SK-N-SH (cell line): ENCODE measurements at regions not wholly inside any gene's neighbourhood (a gene's known extent, or its start where the extent isn't known, plus 50 kb on each side); places are given as distances from the start of the nearest gene placed in this dataset.

Experiments used
- CTCF ChIA-PET: fragments of 300-600, 350-600 bp; formaldehyde crosslinking; extraction: SDS; loops from one replicate; lab custom pipeline; 2021; lab: Yijun Ruan, JAX
- POLR2A ChIA-PET: fragments of 350-600 bp; sonication (Branson Sonifier 250); formaldehyde crosslinking; extraction: SDS; loops from one replicate; lab custom pipeline; 2020; ENCODE audit warnings: antibody characterized with exemption, inconsistent platforms; lab: Yijun Ruan, JAX
- DNase-seq: peaks from one replicate; pipeline ENCODE4 v3.0.0; 2012
- H2AFZ ChIP-seq: fragments of 200-600 bp; sonication (generic); 2 replicates; pipeline ENCODE4 v1.8.1; 2016; ENCODE audit warnings: antibody characterized with exemption, mild to moderate bottlenecking, low read depth
- H3F3A ChIP-seq: fragments of 200-600 bp; sonication (generic); replicated peaks from 2 replicates; pipeline ENCODE3; 2016; ENCODE audit warnings: antibody characterized with exemption, mild to moderate bottlenecking; ENCODE audit not compliant: insufficient read depth
- H3K27ac ChIP-seq, 2 experiments: fragments of 200-500 bp in 1 of 2; fragments of 200-600 bp in 1 of 2; sonication (Bioruptor generic) in 1 of 2; sonication (generic), shearing (Covaris generic) in 1 of 2; 2 replicates each; pipeline versions ENCODE4 v1.5.1 to v1.6.1; 2014 to 2016; ENCODE audit warnings: low read depth in 2 of 2, inconsistent platforms in 1 of 2, low read length in 1 of 2, mild to moderate bottlenecking in 1 of 2, mixed read lengths in 1 of 2
- H3K27me3 ChIP-seq: fragments of 200-600 bp; sonication (generic), shearing (Covaris generic); 2 replicates; pipeline ENCODE4 v1.6.1; 2016; ENCODE audit warnings: mixed run types; ENCODE audit not compliant: insufficient read depth
- H3K36me3 ChIP-seq, 2 experiments: fragments of 200-500 bp in 1 of 2; fragments of 200-600 bp in 1 of 2; sonication (Bioruptor generic) in 1 of 2; sonication (generic) in 1 of 2; replicated peaks in 1 of 2; 2 replicates each; pipeline versions ENCODE3 to v1.5.1; 2014 to 2016; ENCODE audit warnings: low read length in 1 of 2, mild to moderate bottlenecking in 1 of 2; ENCODE audit not compliant: insufficient read depth in 2 of 2, control insufficient read depth in 1 of 2
- H3K4me1 ChIP-seq, 2 experiments: fragments of 200-500 bp in 1 of 2; fragments of 200-600 bp in 1 of 2; sonication (Bioruptor generic) in 1 of 2; sonication (generic), shearing (Covaris generic) in 1 of 2; 2 replicates each; pipeline versions ENCODE4 v1.5.1 to v1.6.1; 2014 to 2016; ENCODE audit warnings: low read depth in 1 of 2, low read length in 1 of 2, mixed run types in 1 of 2; ENCODE audit not compliant: insufficient read depth in 2 of 2, control insufficient read depth in 1 of 2
- H3K4me2 ChIP-seq: fragments of 200-600 bp; sonication (generic), shearing (Covaris generic); 2 replicates; pipeline ENCODE4 v1.6.1; 2017; ENCODE audit warnings: mixed run types
- H3K4me3 ChIP-seq, 2 experiments: fragments of 200-500 bp in 1 of 2; fragments of 200-600 bp in 1 of 2; sonication (Bioruptor generic) in 1 of 2; sonication (generic), shearing (Covaris generic) in 1 of 2; 2 replicates each; pipeline versions ENCODE4 v1.5.1 to v1.8.1; 2014 to 2016; ENCODE audit warnings: low read depth in 2 of 2, inconsistent platforms in 1 of 2, low read length in 1 of 2, mild to moderate bottlenecking in 1 of 2, mixed read lengths in 1 of 2, moderate library complexity in 1 of 2
- H3K79me2 ChIP-seq: fragments of 200-600 bp; sonication (generic); 2 replicates; pipeline ENCODE4 v1.8.1; 2017; ENCODE audit warnings: mild to moderate bottlenecking; ENCODE audit not compliant: insufficient read depth
- H3K9ac ChIP-seq: fragments of 200-600 bp; sonication (generic); 2 replicates; pipeline ENCODE4 v1.6.1; 2017; ENCODE audit warnings: mixed run types
- H3K9me2 ChIP-seq: fragments of 200-600 bp; sonication (generic); 2 replicates; pipeline ENCODE4 v1.6.1; 2017; ENCODE audit warnings: mixed run types
- H3K9me3 ChIP-seq: fragments of 200-600 bp; sonication (generic); 2 replicates; pipeline ENCODE4 v1.6.1; 2017; ENCODE audit warnings: mixed run types, mild to moderate bottlenecking, moderate library complexity
- H4K20me1 ChIP-seq: fragments of 200-600 bp; sonication (generic); 2 replicates; pipeline ENCODE4 v1.6.1; 2017; ENCODE audit warnings: mild to moderate bottlenecking, mixed run types; ENCODE audit not compliant: insufficient read depth
- CHD2 ChIP-seq: fragments of 150-350 bp; IDR thresholded peaks from 2 replicates; pipeline ENCODE4 v1.6.1; 2018; ENCODE audit warnings: low read length; ENCODE audit not compliant: partially characterized antibody
- EP300 ChIP-seq, 2 experiments: IDR thresholded peaks; 2 replicates each; pipeline versions ENCODE4 v1.4.0 to v1.6.1; 2012; ENCODE audit warnings: borderline replicate concordance in 1 of 2, low read depth in 1 of 2, low read length in 1 of 2
- FOSL2 ChIP-seq: IDR thresholded peaks from 2 replicates; pipeline ENCODE4 v1.4.0; 2012; ENCODE audit warnings: low read depth, mild to moderate bottlenecking, moderate library complexity, borderline replicate concordance
- GABPA ChIP-seq: IDR thresholded peaks from 2 replicates; pipeline ENCODE4 v1.4.0; 2012; ENCODE audit warnings: low read depth, mild to moderate bottlenecking
- MEF2A ChIP-seq: IDR thresholded peaks from 2 replicates; pipeline ENCODE4 v1.4.0; 2012; ENCODE audit warnings: low read depth, borderline replicate concordance
- MXI1 ChIP-seq: IDR thresholded peaks from 2 replicates; pipeline ENCODE4 v1.6.1; 2012; ENCODE audit warnings: mild to moderate bottlenecking, low read depth, low read length, improper control_type of control experiment
- POLR2AphosphoS5 ChIP-seq: IDR thresholded peaks from 2 replicates; pipeline ENCODE4 v1.6.1; 2012; ENCODE audit warnings: low read depth, low read length
- RCOR1 ChIP-seq: fragments of 150-350 bp; IDR thresholded peaks from 2 replicates; pipeline ENCODE4 v1.6.1; 2017; ENCODE audit warnings: antibody characterized with exemption, low read length
- RFX5 ChIP-seq: IDR thresholded peaks from 2 replicates; pipeline ENCODE4 v1.6.1; 2012; ENCODE audit warnings: mild to moderate bottlenecking, improper control_type of control experiment, low read length
- TAF1 ChIP-seq: IDR thresholded peaks from 2 replicates; pipeline ENCODE4 v1.6.1; 2012; ENCODE audit warnings: low read depth, mild to moderate bottlenecking, low read length, moderate library complexity, borderline replicate concordance
- YY1 ChIP-seq: IDR thresholded peaks from 2 replicates; pipeline ENCODE4 v1.4.0; 2012; ENCODE audit warnings: low read depth, mild to moderate bottlenecking
- WGBS: methylation state at CpG from one replicate; pipeline ENCODE4 v1.1.6; 2017; ENCODE audit warnings: low lambda C conversion rate; 5-methylcytosine and 5-hydroxymethylcytosine counted together
- TF ChIP-seq, protein P1 (sequence below): fragments of 200-600 bp; sonication (generic); IDR thresholded peaks from 2 replicates; pipeline ENCODE4 v1.6.1; 2017; ENCODE audit warnings: antibody characterized with exemption, mild to moderate bottlenecking, moderate library complexity
- TF ChIP-seq, protein P2 (sequence below): IDR thresholded peaks from 2 replicates; pipeline ENCODE4 v1.4.0; 2012; ENCODE audit warnings: low read depth
- TF ChIP-seq, protein P3 (sequence below): fragments of 150-350 bp; IDR thresholded peaks from 2 replicates; pipeline ENCODE4 v1.6.1; 2016; ENCODE audit warnings: mild to moderate bottlenecking, low read depth, low read length
- TF ChIP-seq, protein P4 (sequence below): IDR thresholded peaks from 2 replicates; pipeline ENCODE4 v1.4.0; 2012; ENCODE audit warnings: low read depth, borderline replicate concordance
- TF ChIP-seq, protein P5 (sequence below): fragments of 150-350 bp; IDR thresholded peaks from 2 replicates; pipeline ENCODE4 v1.6.1; 2017; ENCODE audit warnings: antibody characterized with exemption, low read length, low read depth, borderline replicate concordance

DNA sequence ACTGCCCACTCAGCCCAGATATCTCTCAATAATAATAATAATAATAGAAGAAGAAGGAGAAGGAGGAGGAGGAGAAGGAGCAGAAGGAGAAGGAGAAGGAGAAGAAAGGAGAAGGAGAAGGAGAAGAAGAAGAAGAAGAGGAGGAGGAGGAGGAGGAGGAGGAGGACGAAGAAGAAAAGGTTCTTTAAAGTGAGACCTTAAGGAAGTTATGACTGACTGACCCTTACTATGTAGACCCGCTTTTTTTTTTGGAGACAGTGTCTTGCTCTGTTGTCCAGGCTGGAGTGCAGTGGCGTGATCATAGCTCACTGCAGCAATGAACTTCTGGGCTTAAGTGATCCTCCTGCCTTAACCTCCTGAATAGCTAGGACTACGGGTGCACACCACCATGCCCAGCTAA is 88.9 kb upstream of the RFX8 start:
- Histone ChIP-seq H3F3A (no peaks in the 10 kb centered on the region), H3K27ac (no peak overlapping the region), H3K9me2 (no peaks in the 10 kb centered on the region), H3K79me2 (no peaks in the 10 kb centered on the region), H3K27me3 (no peaks in the 10 kb centered on the region), H3K4me3 (no peak overlapping the region), H2AFZ (no peak overlapping the region), H3K36me3 (no peaks in the 10 kb centered on the region), H3K9me3 (no peaks in the 10 kb centered on the region), H4K20me1 (no peaks in the 10 kb centered on the region), H3K4me1 (no peaks in the 10 kb centered on the region), H3K4me2 (no peak overlapping the region), H3K9ac (no peak overlapping the region)
- DNase-seq = no peak
- CTCF ChIA-PET = no interaction called here
- 75% methylated on average over 4 of the region's 4 CpGs for WGBS
- TF ChIP-seq TAF1 (no peak), EP300 (IDR thresholded peaks at IDR 0.05; ENCODE audit: borderline replicate concordance in 1 of 2, low read depth in 1 of 2, low read length in 1 of 2) (no peak), YY1 (no peak), RFX5 (no peak), GABPA (no peak), RCOR1 (no peak), MEF2A (no peak)
- TF ChIP-seq, protein P1, sequence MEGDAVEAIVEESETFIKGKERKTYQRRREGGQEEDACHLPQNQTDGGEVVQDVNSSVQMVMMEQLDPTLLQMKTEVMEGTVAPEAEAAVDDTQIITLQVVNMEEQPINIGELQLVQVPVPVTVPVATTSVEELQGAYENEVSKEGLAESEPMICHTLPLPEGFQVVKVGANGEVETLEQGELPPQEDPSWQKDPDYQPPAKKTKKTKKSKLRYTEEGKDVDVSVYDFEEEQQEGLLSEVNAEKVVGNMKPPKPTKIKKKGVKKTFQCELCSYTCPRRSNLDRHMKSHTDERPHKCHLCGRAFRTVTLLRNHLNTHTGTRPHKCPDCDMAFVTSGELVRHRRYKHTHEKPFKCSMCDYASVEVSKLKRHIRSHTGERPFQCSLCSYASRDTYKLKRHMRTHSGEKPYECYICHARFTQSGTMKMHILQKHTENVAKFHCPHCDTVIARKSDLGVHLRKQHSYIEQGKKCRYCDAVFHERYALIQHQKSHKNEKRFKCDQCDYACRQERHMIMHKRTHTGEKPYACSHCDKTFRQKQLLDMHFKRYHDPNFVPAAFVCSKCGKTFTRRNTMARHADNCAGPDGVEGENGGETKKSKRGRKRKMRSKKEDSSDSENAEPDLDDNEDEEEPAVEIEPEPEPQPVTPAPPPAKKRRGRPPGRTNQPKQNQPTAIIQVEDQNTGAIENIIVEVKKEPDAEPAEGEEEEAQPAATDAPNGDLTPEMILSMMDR = no peak
- TF ChIP-seq, protein P2, sequence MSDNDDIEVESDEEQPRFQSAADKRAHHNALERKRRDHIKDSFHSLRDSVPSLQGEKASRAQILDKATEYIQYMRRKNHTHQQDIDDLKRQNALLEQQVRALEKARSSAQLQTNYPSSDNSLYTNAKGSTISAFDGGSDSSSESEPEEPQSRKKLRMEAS = no peak
- TF ChIP-seq, protein P3, sequence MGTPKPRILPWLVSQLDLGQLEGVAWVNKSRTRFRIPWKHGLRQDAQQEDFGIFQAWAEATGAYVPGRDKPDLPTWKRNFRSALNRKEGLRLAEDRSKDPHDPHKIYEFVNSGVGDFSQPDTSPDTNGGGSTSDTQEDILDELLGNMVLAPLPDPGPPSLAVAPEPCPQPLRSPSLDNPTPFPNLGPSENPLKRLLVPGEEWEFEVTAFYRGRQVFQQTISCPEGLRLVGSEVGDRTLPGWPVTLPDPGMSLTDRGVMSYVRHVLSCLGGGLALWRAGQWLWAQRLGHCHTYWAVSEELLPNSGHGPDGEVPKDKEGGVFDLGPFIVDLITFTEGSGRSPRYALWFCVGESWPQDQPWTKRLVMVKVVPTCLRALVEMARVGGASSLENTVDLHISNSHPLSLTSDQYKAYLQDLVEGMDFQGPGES = no peak
- POLR2A ChIA-PET = interaction anchor here (0.6 kb wide), 1 partner anchor 71 kb away, joined by 4 read pairs; no protein-coding TSS in a partner anchor

DNA sequence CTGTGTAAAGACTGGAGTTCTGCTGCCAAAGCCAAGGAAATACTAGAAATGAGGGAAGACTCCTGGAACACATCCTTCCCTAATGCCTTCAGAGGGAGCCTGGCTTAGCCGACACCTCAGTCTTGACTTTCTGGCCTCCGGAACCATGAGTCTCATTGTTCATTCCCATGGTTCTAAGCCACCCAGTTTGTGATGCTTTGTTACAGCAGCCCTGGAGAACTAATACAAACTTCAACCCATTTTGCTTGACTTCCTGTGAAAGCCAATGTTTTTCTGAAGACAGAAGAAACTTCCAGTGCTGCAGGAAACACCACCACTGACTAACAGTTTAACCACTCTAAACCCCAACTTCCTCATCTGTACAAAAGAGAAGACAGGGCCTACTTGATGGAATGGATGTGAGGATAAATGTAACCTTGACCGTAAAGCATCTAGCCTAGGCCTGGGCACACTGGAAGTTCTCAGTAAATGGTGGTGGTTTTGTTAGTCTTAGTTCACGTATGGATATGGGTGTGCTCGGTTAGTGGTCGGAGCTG is 85.9 kb upstream of the RFX8 start:
- H3K9ac ChIP-seq = no peak overlapping the region
- H3K9me3 ChIP-seq = no peaks in the 10 kb centered on the region
- TF ChIP-seq, protein P4, sequence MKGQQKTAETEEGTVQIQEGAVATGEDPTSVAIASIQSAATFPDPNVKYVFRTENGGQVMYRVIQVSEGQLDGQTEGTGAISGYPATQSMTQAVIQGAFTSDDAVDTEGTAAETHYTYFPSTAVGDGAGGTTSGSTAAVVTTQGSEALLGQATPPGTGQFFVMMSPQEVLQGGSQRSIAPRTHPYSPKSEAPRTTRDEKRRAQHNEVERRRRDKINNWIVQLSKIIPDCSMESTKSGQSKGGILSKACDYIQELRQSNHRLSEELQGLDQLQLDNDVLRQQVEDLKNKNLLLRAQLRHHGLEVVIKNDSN = no peak
- TF ChIP-seq, protein P5, sequence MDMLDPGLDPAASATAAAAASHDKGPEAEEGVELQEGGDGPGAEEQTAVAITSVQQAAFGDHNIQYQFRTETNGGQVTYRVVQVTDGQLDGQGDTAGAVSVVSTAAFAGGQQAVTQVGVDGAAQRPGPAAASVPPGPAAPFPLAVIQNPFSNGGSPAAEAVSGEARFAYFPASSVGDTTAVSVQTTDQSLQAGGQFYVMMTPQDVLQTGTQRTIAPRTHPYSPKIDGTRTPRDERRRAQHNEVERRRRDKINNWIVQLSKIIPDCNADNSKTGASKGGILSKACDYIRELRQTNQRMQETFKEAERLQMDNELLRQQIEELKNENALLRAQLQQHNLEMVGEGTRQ = no peak
- TF ChIP-seq MXI1 = no peak
- TF ChIP-seq FOSL2 = no peak
- no peak for TF ChIP-seq POLR2AphosphoS5
- TF ChIP-seq CHD2 = no peak
- TF ChIP-seq RCOR1 = no peak
- no peak for TF ChIP-seq GABPA
- TF ChIP-seq, all 33 proteins: peak for 0
- no peaks in the 10 kb centered on the region for H4K20me1 ChIP-seq
- no peak for DNase-seq
- no peaks in the 10 kb centered on the region for H3F3A ChIP-seq
- H3K79me2 ChIP-seq = no peaks in the 10 kb centered on the region
- H3K4me3 ChIP-seq = no peak overlapping the region
- CTCF ChIA-PET = no interaction called here
- H3K9me2 ChIP-seq = no peaks in the 10 kb centered on the region
- H3K36me3 ChIP-seq = no peaks in the 10 kb centered on the region
- no peak overlapping the region for H3K27ac ChIP-seq
- no peaks in the 10 kb centered on the region for H3K27me3 ChIP-seq
- H3K4me2 ChIP-seq = no peak overlapping the region
- WGBS = 95% methylated on average over 6 of the region's 6 CpGs
- POLR2A ChIA-PET = no interaction called here
- H3K4me1 ChIP-seq = no peaks in the 10 kb centered on the region
- H2AFZ ChIP-seq = no peak overlapping the region
